Psoas muscle (tissue), 7 donors: ENCODE measurements at regions not wholly inside any gene's neighbourhood (a gene's known extent, or its start where the extent isn't known, plus 50 kb on each side); places are given as distances from the start of the nearest gene placed in this dataset.
"Not testable (repeated sequence)": the region's sequence is repeated elsewhere in the genome, so short reads cannot be mapped to it uniquely, and the experiment has no call there.

Experiments used
- ATAC-seq, 4 donors: fragments of 200-7000 bp; cut with Tn5 transposase; one replicate each; pipeline ENCODE4 v1.9.1; 2020; ENCODE audit warnings: moderate library complexity in 3 of 4, mild to moderate bottlenecking in 2 of 4
- DNase-seq, 2 donors: peaks; one replicate each; pipeline ENCODE4 v3.0.0-alpha.2; 2020
- H3K27ac ChIP-seq: fragments of 200-600 bp; one replicate; pipeline ENCODE4 v1.8.0; 2022
- H3K27me3 ChIP-seq, 3 donors: fragments of 200-600 bp in 1 of 3; one replicate each; pipeline versions ENCODE4 v1.6.1 to v1.8.0; 2013 to 2022; ENCODE audit warnings: low read length in 2 of 3, mild to moderate bottlenecking in 2 of 3, moderate library complexity in 1 of 3; ENCODE audit not compliant: insufficient read depth in 3 of 3
- H3K36me3 ChIP-seq, 2 donors: fragments of 200-600 bp in 1 of 2; one replicate each; pipeline versions ENCODE4 v1.6.1 to v1.8.0; 2013 to 2022; ENCODE audit warnings: low read depth in 1 of 2, mild to moderate bottlenecking in 1 of 2, moderate library complexity in 1 of 2; ENCODE audit not compliant: insufficient read depth in 1 of 2
- H3K4me1 ChIP-seq: fragments of 200-600 bp; one replicate; pipeline ENCODE4 v1.8.0; 2022
- H3K4me3 ChIP-seq: fragments of 200-600 bp; one replicate; pipeline ENCODE4 v1.8.0; 2022; ENCODE audit warnings: mild to moderate bottlenecking
- H3K9me3 ChIP-seq: fragments of 200-600 bp; one replicate; pipeline ENCODE4 v1.8.0; 2022
- WGBS, 3 donors: extraction: QIAGEN DNeasy Blood & Tissue Kit; methylation state at CpG; one replicate each; pipeline versions ENCODE4 v1.1.6 to v1.1.7; 2013; 5-methylcytosine and 5-hydroxymethylcytosine counted together
- intact Hi-C, 2 donors: fragments of 100-400 bp; cut with DNase I; formaldehyde crosslinking; loops; one replicate each; pipeline versions ENCODE4 v1.11.0 to v1.14.2; 2022
- TF ChIP-seq, protein P1 (sequence below): fragments of 200-600 bp; IDR thresholded peaks from one replicate; pipeline ENCODE4 v1.8.0; 2022; ENCODE audit warnings: antibody characterized with exemption
- donor health status: healthy with polysubstance abuse.
- donor health status: DM: no; HTN: no; CAD: no; lungs with moderate emphysema.
- donor health status: Bipolar disorder and iron deficiency.
- donor health status: healthy.
- donor health status: DM: yes; HTN: yes; CAD: no.
- donor health status: DM: no; HTN: no; CAD: no.
- donor health status: DM: yes; HTN: yes; CAD: no.

DNA sequence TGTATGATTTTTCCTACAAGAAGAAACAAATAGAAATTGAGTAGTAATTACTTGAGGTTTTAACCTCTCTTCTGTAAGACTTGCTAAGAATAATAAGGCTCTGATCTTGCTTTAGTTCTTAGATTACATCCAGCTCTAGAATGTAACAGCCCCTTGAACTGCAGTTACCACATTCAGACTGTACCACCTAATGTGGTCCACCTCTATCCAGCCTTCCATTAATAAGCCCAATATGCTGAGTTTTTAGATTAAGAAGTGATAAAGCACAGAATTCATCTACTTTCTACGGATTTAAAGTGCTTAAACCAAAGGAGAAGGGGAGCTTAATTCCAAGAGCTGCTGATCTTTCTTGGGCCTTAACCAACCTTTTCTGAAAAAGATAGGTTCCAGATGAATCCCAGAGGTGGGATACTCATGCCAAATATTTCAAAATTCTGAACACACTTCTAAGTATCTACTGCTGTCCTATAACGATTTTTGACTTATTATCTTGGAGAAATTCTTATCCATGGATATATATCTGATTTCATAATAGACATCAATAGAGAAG, 131.5 kb downstream of the ZNF608 start:
- Histone ChIP-seq H3K4me1 (no peaks in the 10 kb centered on the region), H3K4me3 (no peak overlapping the region), H3K36me3 (no peaks in the 10 kb centered on the region), H3K27me3 (no peaks in the 10 kb centered on the region), H3K9me3 (no peaks in the 10 kb centered on the region), H3K27ac (no peak overlapping the region)
- TF ChIP-seq, protein P1, sequence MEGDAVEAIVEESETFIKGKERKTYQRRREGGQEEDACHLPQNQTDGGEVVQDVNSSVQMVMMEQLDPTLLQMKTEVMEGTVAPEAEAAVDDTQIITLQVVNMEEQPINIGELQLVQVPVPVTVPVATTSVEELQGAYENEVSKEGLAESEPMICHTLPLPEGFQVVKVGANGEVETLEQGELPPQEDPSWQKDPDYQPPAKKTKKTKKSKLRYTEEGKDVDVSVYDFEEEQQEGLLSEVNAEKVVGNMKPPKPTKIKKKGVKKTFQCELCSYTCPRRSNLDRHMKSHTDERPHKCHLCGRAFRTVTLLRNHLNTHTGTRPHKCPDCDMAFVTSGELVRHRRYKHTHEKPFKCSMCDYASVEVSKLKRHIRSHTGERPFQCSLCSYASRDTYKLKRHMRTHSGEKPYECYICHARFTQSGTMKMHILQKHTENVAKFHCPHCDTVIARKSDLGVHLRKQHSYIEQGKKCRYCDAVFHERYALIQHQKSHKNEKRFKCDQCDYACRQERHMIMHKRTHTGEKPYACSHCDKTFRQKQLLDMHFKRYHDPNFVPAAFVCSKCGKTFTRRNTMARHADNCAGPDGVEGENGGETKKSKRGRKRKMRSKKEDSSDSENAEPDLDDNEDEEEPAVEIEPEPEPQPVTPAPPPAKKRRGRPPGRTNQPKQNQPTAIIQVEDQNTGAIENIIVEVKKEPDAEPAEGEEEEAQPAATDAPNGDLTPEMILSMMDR: no peak
- intact Hi-C loops: no loop called here
- DNase-seq (no peak), ATAC-seq (no peak)
- 58 to 68% (median 62%) methylated on average over 2 of the region's 2 CpGs for WGBS, 3 donors

DNA sequence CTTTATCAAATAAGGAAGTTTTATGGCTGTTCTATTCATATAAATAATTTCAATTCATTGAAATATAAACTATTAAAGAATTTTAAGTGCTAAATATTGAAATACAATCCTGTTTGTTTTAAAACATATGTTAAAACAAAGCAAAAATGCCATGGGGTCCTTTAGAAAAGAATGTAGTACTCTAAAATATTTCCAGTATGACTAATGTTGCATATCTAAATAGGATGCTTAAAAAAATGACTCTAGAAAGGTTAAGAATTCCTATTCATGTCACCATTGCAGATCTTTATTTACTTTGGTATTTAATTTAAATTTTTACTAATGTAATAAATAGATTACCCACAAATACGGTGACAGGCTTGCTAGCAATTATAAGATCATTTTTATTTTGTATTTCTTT, 132.3 kb downstream of the ZNF608 start:
- no peak for DNase-seq
- Histone ChIP-seq H3K4me1 (no peaks in the 10 kb centered on the region), H3K27me3 (no peaks in the 10 kb centered on the region), H3K36me3 (no peaks in the 10 kb centered on the region), H3K27ac (no peak overlapping the region), H3K4me3 (no peak overlapping the region), H3K9me3 (no peaks in the 10 kb centered on the region)
- 47 to 96% (median 52%) methylated on average over 1 of the region's 1 CpG for WGBS, 3 donors
- intact Hi-C loops: no loop called here
- no peak for ATAC-seq
- TF ChIP-seq, protein P1: no peak

DNA sequence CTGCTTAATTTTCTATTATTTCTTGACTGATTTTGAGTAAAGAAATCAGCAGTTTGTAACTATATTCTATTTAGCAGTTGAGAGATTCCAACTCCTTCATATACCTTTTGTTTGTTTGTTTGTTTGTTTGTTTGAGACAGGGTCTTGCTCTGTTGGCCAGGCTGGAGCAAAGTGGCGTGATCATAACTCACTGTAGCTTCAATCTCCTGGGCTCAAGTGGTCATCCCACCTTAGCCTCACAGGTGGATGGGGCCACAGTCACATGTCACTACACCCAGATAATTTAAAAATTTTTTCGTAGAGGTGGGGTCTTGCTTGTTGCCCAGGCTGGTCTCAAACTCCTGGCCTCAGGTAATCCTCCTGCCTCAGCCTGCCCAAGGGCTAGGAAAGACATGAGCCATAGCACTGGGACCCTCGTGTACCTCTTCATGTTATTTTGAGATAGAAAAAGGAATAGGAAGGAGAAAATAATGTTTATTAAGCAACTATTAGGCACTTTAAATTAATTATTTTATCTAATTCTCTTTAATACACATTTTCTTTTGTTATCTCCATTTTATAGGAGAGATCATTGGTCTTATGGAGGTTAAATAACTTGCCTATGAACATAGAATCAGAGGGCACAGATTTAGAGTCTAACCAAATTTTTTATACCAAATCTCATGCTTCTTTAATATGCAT, 133.0 kb downstream of the ZNF608 start:
- DNase-seq: no peak
- WGBS, 3 donors: 96 to 98% (median 96%) methylated on average over 3 of the region's 3 CpGs
- no peak overlapping the region for H3K4me3 ChIP-seq

DNA sequence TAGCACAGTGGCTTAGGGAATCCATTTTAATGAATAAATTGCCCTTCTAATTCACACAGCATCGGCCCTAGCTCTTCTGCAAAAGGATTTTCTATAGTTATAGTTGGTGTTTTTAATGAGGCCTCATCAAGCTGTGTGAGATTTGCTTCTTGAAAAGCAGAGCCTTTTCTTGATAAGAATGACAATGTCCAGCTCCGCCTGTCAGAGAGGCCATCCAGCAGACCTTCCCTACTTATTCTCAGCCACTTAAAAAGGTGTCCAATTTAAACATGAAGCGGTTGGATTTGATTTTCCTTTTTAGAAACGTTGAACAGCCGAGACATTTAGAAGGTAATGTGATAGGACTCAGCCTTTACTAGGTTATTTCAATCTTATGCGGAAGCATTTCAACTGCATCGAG, 134.4 kb downstream of the ZNF608 start:
- intact Hi-C loops: no loop called here
- no peaks in the 10 kb centered on the region for H3K36me3 ChIP-seq
- TF ChIP-seq, protein P1: no peak
- H3K4me3 ChIP-seq: no peak overlapping the region
- no peak for DNase-seq
- H3K4me1 ChIP-seq: no peaks in the 10 kb centered on the region
- H3K27ac ChIP-seq: no peak overlapping the region
- ATAC-seq: no peak
- 47 to 74% (median 53%) methylated on average over 7 of the region's 7 CpGs for WGBS, 3 donors
- H3K9me3 ChIP-seq: no peaks in the 10 kb centered on the region
- H3K27me3 ChIP-seq: no peaks in the 10 kb centered on the region

More for the DNA sequence above, 133.0 kb downstream of the ZNF608 start:
- intact Hi-C loops: no loop called here
- TF ChIP-seq, protein P1: no peak
- Histone ChIP-seq H3K9me3 (no peaks in the 10 kb centered on the region), H3K27me3 (no peaks in the 10 kb centered on the region), H3K4me1 (no peaks in the 10 kb centered on the region), H3K36me3 (no peaks in the 10 kb centered on the region), H3K27ac (no peak overlapping the region)
- ATAC-seq: no peak

DNA sequence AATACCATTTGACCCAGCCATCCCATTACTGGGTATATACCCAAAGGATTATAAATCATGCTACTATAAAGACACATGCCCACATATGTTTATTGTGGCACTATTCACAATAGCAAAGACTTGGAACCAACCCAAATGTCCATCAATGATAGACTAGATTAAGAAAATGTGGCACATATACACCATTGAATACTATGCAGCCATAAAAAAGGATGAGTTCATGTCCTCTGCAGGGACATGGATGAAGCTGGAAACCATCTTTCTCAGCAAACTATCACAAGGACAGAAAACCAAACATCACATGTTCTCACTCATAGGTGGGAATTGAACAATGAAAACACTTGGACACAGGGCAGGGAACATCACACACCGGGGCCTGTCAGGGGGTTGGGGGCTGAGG, 135.2 kb downstream of the ZNF608 start:
- H3K4me1 ChIP-seq, H3K27ac ChIP-seq, H3K36me3 ChIP-seq, intact Hi-C loops, H3K9me3 ChIP-seq, H3K27me3 ChIP-seq, DNase-seq, ATAC-seq, H3K4me3 ChIP-seq: not testable (repeated sequence)
- 100% methylated on average over 1 of the region's 1 CpG for WGBS, 3 donors

DNA sequence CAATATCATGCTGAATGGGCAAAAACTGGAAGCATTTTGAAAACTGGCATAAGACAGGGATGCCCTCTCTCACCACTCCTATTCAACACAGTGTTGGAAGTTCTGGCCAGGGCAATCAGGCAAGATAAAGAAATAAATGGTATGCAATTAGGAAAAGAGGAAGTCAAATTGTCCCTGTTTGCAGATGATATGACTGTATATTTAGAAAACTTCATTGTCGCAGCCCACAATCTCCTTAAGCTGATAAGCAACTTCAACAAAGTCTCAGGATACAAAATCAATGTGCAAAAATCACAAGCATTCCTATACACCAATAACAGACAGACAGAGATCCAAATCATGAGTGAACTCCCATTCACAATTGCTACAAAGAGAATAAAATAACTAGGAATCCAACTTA, 136.8 kb downstream of the ZNF608 start:
- H3K27ac ChIP-seq, H3K9me3 ChIP-seq, H3K27me3 ChIP-seq, H3K4me3 ChIP-seq, ATAC-seq, H3K36me3 ChIP-seq, DNase-seq: not testable (repeated sequence)
- intact Hi-C loops: loop anchor here in 1 of 2 donors (2.0 kb wide), 1 partner anchor 157 kb away; no protein-coding TSS in a partner anchor
- 76 to 95% (median 88%) methylated on average over 1 of the region's 1 CpG for WGBS, 3 donors
- H3K4me1 ChIP-seq: peaks cover 19% of the 10 kb centered on the region
